SK-N-SH (cell line): ENCODE measurements at regions not wholly inside any gene's neighbourhood (a gene's known extent, or its start where the extent isn't known, plus 50 kb on each side); places are given as distances from the start of the nearest gene placed in this dataset.

Experiments used
- CTCF ChIA-PET: fragments of 300-600, 350-600 bp; formaldehyde crosslinking; extraction: SDS; loops from one replicate; lab custom pipeline; 2021; lab: Yijun Ruan, JAX
- POLR2A ChIA-PET: fragments of 350-600 bp; sonication (Branson Sonifier 250); formaldehyde crosslinking; extraction: SDS; loops from one replicate; lab custom pipeline; 2020; ENCODE audit warnings: antibody characterized with exemption, inconsistent platforms; lab: Yijun Ruan, JAX
- DNase-seq: peaks from one replicate; pipeline ENCODE4 v3.0.0; 2012
- H2AFZ ChIP-seq: fragments of 200-600 bp; sonication (generic); 2 replicates; pipeline ENCODE4 v1.8.1; 2016; ENCODE audit warnings: antibody characterized with exemption, mild to moderate bottlenecking, low read depth
- H3F3A ChIP-seq: fragments of 200-600 bp; sonication (generic); replicated peaks from 2 replicates; pipeline ENCODE3; 2016; ENCODE audit warnings: antibody characterized with exemption, mild to moderate bottlenecking; ENCODE audit not compliant: insufficient read depth
- H3K27ac ChIP-seq, 2 experiments: fragments of 200-500 bp in 1 of 2; fragments of 200-600 bp in 1 of 2; sonication (Bioruptor generic) in 1 of 2; sonication (generic), shearing (Covaris generic) in 1 of 2; 2 replicates each; pipeline versions ENCODE4 v1.5.1 to v1.6.1; 2014 to 2016; ENCODE audit warnings: low read depth in 2 of 2, inconsistent platforms in 1 of 2, low read length in 1 of 2, mild to moderate bottlenecking in 1 of 2, mixed read lengths in 1 of 2
- H3K27me3 ChIP-seq: fragments of 200-600 bp; sonication (generic), shearing (Covaris generic); 2 replicates; pipeline ENCODE4 v1.6.1; 2016; ENCODE audit warnings: mixed run types; ENCODE audit not compliant: insufficient read depth
- H3K36me3 ChIP-seq, 2 experiments: fragments of 200-500 bp in 1 of 2; fragments of 200-600 bp in 1 of 2; sonication (Bioruptor generic) in 1 of 2; sonication (generic) in 1 of 2; replicated peaks in 1 of 2; 2 replicates each; pipeline versions ENCODE3 to v1.5.1; 2014 to 2016; ENCODE audit warnings: low read length in 1 of 2, mild to moderate bottlenecking in 1 of 2; ENCODE audit not compliant: insufficient read depth in 2 of 2, control insufficient read depth in 1 of 2
- H3K4me1 ChIP-seq, 2 experiments: fragments of 200-500 bp in 1 of 2; fragments of 200-600 bp in 1 of 2; sonication (Bioruptor generic) in 1 of 2; sonication (generic), shearing (Covaris generic) in 1 of 2; 2 replicates each; pipeline versions ENCODE4 v1.5.1 to v1.6.1; 2014 to 2016; ENCODE audit warnings: low read depth in 1 of 2, low read length in 1 of 2, mixed run types in 1 of 2; ENCODE audit not compliant: insufficient read depth in 2 of 2, control insufficient read depth in 1 of 2
- H3K4me2 ChIP-seq: fragments of 200-600 bp; sonication (generic), shearing (Covaris generic); 2 replicates; pipeline ENCODE4 v1.6.1; 2017; ENCODE audit warnings: mixed run types
- H3K4me3 ChIP-seq, 2 experiments: fragments of 200-500 bp in 1 of 2; fragments of 200-600 bp in 1 of 2; sonication (Bioruptor generic) in 1 of 2; sonication (generic), shearing (Covaris generic) in 1 of 2; 2 replicates each; pipeline versions ENCODE4 v1.5.1 to v1.8.1; 2014 to 2016; ENCODE audit warnings: low read depth in 2 of 2, inconsistent platforms in 1 of 2, low read length in 1 of 2, mild to moderate bottlenecking in 1 of 2, mixed read lengths in 1 of 2, moderate library complexity in 1 of 2
- H3K79me2 ChIP-seq: fragments of 200-600 bp; sonication (generic); 2 replicates; pipeline ENCODE4 v1.8.1; 2017; ENCODE audit warnings: mild to moderate bottlenecking; ENCODE audit not compliant: insufficient read depth
- H3K9ac ChIP-seq: fragments of 200-600 bp; sonication (generic); 2 replicates; pipeline ENCODE4 v1.6.1; 2017; ENCODE audit warnings: mixed run types
- H3K9me2 ChIP-seq: fragments of 200-600 bp; sonication (generic); 2 replicates; pipeline ENCODE4 v1.6.1; 2017; ENCODE audit warnings: mixed run types
- H3K9me3 ChIP-seq: fragments of 200-600 bp; sonication (generic); 2 replicates; pipeline ENCODE4 v1.6.1; 2017; ENCODE audit warnings: mixed run types, mild to moderate bottlenecking, moderate library complexity
- H4K20me1 ChIP-seq: fragments of 200-600 bp; sonication (generic); 2 replicates; pipeline ENCODE4 v1.6.1; 2017; ENCODE audit warnings: mild to moderate bottlenecking, mixed run types; ENCODE audit not compliant: insufficient read depth
- EP300 ChIP-seq, 2 experiments: IDR thresholded peaks; 2 replicates each; pipeline versions ENCODE4 v1.4.0 to v1.6.1; 2012; ENCODE audit warnings: borderline replicate concordance in 1 of 2, low read depth in 1 of 2, low read length in 1 of 2
- EZH2phosphoT487 ChIP-seq: fragments of 200-600 bp; sonication (generic); IDR thresholded peaks from 2 replicates; pipeline ENCODE4 v1.6.1; 2017; ENCODE audit warnings: low read depth, mixed run types, mild to moderate bottlenecking, antibody characterized with exemption, moderate library complexity, borderline replicate concordance
- GATA2 ChIP-seq: sonication (generic); formaldehyde crosslinking; IDR thresholded peaks from 2 replicates; pipeline ENCODE4 v1.5.0; 2020; ENCODE audit warnings: mild to moderate bottlenecking, missing genetic modification reagents
- MEF2A ChIP-seq: IDR thresholded peaks from 2 replicates; pipeline ENCODE4 v1.4.0; 2012; ENCODE audit warnings: low read depth, borderline replicate concordance
- RCOR1 ChIP-seq: fragments of 150-350 bp; IDR thresholded peaks from 2 replicates; pipeline ENCODE4 v1.6.1; 2017; ENCODE audit warnings: antibody characterized with exemption, low read length
- RXRA ChIP-seq: IDR thresholded peaks from 2 replicates; pipeline ENCODE4 v1.4.0; 2012; ENCODE audit warnings: low read depth, mild to moderate bottlenecking, borderline replicate concordance
- SIN3A ChIP-seq: IDR thresholded peaks from 2 replicates; pipeline ENCODE4 v1.6.1; 2012; ENCODE audit warnings: low read depth, mild to moderate bottlenecking, low read length, moderate library complexity, borderline replicate concordance
- SMC3 ChIP-seq: IDR thresholded peaks from 2 replicates; pipeline ENCODE4 v1.6.1; 2012; ENCODE audit warnings: low read depth, low read length, improper control_type of control experiment
- TCF12 ChIP-seq: IDR thresholded peaks from 2 replicates; pipeline ENCODE4 v1.4.0; 2012
- TEAD4 ChIP-seq: IDR thresholded peaks from 2 replicates; pipeline ENCODE4 v1.4.0; 2012; ENCODE audit warnings: mild to moderate bottlenecking, borderline replicate concordance; ENCODE audit not compliant: insufficient read depth
- YY1 ChIP-seq: IDR thresholded peaks from 2 replicates; pipeline ENCODE4 v1.4.0; 2012; ENCODE audit warnings: low read depth, mild to moderate bottlenecking
- WGBS: methylation state at CpG from one replicate; pipeline ENCODE4 v1.1.6; 2017; ENCODE audit warnings: low lambda C conversion rate; 5-methylcytosine and 5-hydroxymethylcytosine counted together
- TF ChIP-seq, protein P1 (sequence below): IDR thresholded peaks from 2 replicates; pipeline ENCODE4 v1.6.1; 2012; ENCODE audit warnings: mild to moderate bottlenecking, low read depth, low read length, moderate library complexity
- TF ChIP-seq, protein P2 (sequence below): IDR thresholded peaks from 2 replicates; pipeline ENCODE4 v1.4.0; 2012; ENCODE audit warnings: low read depth, borderline replicate concordance
- TF ChIP-seq, protein P3 (sequence below): fragments of 150-350 bp; IDR thresholded peaks from 2 replicates; pipeline ENCODE4 v1.6.1; 2016; ENCODE audit warnings: mild to moderate bottlenecking, low read depth, low read length

DNA sequence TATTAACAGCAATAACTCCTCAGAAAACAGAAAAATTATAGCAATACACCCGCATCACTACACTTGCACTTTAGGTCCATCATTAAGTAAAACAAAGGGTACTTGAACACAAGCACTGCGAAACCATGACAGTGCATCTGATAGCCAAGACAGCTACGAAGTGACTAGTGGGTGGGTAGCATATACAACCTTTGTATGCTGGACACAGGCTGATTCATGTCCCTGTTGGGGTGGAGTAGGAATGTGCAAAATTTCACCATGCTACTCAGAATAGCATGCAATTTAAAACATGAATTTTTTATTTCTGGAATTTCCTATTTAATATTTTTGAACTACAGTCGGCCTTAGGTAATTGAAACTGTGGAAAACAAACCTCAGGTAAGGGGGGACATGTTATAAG lies 2414.1 kb downstream of the TP53TG3F start (continued):
- TF ChIP-seq YY1: no peak

DNA sequence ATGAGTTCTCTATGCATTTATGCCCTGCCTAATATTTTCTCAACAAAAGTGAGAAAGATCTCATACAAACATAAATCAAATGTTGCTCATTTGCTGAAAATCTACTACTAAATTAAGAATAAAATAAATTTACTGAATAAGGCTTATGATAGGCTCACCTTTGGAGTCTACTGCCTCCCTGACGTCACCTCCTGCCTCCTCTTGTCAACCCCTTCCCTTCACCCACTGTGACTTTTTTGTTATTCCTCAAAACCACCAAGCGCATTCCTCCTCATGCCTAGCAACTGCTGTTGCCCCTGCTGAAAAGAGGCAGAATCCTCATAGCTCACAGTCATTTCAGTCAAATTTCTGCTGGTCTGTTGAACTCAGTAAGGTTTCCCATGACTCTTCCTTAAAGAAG lies 2422.2 kb downstream of the TP53TG3F start:
- no peak overlapping the region for H3K27ac ChIP-seq
- H3F3A ChIP-seq: no peaks in the 10 kb centered on the region
- no peaks in the 10 kb centered on the region for H3K79me2 ChIP-seq
- POLR2A ChIA-PET: no interaction called here
- H3K4me2 ChIP-seq: no peak overlapping the region
- H4K20me1 ChIP-seq: no peaks in the 10 kb centered on the region
- no peaks in the 10 kb centered on the region for H3K9me3 ChIP-seq
- no peak overlapping the region for H3K9ac ChIP-seq
- H3K4me3 ChIP-seq: no peak overlapping the region
- no peak overlapping the region for H2AFZ ChIP-seq
- CTCF ChIA-PET: no interaction called here
- 13% methylated on average over 2 of the region's 2 CpGs for WGBS
- H3K36me3 ChIP-seq: no peaks in the 10 kb centered on the region
- H3K27me3 ChIP-seq: no peaks in the 10 kb centered on the region
- no peaks in the 10 kb centered on the region for H3K9me2 ChIP-seq
- H3K4me1 ChIP-seq: no peaks in the 10 kb centered on the region
- TF ChIP-seq TEAD4 (no peak), SMC3 (no peak), EP300 (IDR thresholded peaks at IDR 0.05; ENCODE audit: borderline replicate concordance in 1 of 2, low read depth in 1 of 2, low read length in 1 of 2) (no peak), MEF2A (no peak), SIN3A (no peak), GATA2 (CRISPR knock-in tag) (no peak), TCF12 (no peak)
- TF ChIP-seq, protein P1, sequence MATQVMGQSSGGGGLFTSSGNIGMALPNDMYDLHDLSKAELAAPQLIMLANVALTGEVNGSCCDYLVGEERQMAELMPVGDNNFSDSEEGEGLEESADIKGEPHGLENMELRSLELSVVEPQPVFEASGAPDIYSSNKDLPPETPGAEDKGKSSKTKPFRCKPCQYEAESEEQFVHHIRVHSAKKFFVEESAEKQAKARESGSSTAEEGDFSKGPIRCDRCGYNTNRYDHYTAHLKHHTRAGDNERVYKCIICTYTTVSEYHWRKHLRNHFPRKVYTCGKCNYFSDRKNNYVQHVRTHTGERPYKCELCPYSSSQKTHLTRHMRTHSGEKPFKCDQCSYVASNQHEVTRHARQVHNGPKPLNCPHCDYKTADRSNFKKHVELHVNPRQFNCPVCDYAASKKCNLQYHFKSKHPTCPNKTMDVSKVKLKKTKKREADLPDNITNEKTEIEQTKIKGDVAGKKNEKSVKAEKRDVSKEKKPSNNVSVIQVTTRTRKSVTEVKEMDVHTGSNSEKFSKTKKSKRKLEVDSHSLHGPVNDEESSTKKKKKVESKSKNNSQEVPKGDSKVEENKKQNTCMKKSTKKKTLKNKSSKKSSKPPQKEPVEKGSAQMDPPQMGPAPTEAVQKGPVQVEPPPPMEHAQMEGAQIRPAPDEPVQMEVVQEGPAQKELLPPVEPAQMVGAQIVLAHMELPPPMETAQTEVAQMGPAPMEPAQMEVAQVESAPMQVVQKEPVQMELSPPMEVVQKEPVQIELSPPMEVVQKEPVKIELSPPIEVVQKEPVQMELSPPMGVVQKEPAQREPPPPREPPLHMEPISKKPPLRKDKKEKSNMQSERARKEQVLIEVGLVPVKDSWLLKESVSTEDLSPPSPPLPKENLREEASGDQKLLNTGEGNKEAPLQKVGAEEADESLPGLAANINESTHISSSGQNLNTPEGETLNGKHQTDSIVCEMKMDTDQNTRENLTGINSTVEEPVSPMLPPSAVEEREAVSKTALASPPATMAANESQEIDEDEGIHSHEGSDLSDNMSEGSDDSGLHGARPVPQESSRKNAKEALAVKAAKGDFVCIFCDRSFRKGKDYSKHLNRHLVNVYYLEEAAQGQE: no peak
- no peak for DNase-seq

DNA sequence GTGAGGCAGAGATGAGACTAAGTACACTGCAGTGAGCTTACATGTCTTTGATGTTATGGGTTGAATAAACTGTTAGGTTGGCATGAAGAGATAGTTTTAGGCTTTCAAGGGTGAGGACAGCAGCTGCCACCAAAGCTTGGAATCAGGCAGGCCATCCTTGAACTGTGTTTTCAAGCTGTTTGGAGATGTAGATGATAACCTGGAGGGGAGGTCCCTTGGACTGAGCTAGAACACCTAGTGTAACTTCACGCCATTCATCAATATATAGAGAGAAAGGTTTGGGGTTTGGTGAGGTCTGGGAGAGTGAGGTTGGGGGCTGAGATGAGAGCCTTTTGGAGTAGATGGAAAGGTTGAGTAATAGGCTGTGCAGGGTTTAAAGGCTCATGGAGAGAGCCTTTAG lies 2447.0 kb downstream of the TP53TG3F start:
- Histone ChIP-seq H3K27ac (no peak overlapping the region), H3K4me2 (no peak overlapping the region), H3K27me3 (no peaks in the 10 kb centered on the region), H3K4me3 (no peak overlapping the region), H4K20me1 (no peaks in the 10 kb centered on the region), H3K36me3 (no peaks in the 10 kb centered on the region), H2AFZ (no peak overlapping the region), H3K9me3 (no peaks in the 10 kb centered on the region), H3K9me2 (no peaks in the 10 kb centered on the region), H3K9ac (no peak overlapping the region), H3F3A (no peaks in the 10 kb centered on the region), H3K4me1 (no peaks in the 10 kb centered on the region), H3K79me2 (no peaks in the 10 kb centered on the region)
- DNase-seq: no peak
- ChIA-PET POLR2A (no interaction called here), CTCF (no interaction called here)
- WGBS: 0% methylated on average over 1 of the region's 1 CpG
- no peak for TF ChIP-seq EP300 (IDR thresholded peaks at IDR 0.05; ENCODE audit: borderline replicate concordance in 1 of 2, low read depth in 1 of 2, low read length in 1 of 2)
- TF ChIP-seq, protein P1: no peak
- TF ChIP-seq RXRA: no peak
- TF ChIP-seq, protein P2, sequence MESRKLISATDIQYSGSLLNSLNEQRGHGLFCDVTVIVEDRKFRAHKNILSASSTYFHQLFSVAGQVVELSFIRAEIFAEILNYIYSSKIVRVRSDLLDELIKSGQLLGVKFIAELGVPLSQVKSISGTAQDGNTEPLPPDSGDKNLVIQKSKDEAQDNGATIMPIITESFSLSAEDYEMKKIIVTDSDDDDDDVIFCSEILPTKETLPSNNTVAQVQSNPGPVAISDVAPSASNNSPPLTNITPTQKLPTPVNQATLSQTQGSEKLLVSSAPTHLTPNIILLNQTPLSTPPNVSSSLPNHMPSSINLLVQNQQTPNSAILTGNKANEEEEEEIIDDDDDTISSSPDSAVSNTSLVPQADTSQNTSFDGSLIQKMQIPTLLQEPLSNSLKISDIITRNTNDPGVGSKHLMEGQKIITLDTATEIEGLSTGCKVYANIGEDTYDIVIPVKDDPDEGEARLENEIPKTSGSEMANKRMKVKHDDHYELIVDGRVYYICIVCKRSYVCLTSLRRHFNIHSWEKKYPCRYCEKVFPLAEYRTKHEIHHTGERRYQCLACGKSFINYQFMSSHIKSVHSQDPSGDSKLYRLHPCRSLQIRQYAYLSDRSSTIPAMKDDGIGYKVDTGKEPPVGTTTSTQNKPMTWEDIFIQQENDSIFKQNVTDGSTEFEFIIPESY: no peak
- TF ChIP-seq, protein P3, sequence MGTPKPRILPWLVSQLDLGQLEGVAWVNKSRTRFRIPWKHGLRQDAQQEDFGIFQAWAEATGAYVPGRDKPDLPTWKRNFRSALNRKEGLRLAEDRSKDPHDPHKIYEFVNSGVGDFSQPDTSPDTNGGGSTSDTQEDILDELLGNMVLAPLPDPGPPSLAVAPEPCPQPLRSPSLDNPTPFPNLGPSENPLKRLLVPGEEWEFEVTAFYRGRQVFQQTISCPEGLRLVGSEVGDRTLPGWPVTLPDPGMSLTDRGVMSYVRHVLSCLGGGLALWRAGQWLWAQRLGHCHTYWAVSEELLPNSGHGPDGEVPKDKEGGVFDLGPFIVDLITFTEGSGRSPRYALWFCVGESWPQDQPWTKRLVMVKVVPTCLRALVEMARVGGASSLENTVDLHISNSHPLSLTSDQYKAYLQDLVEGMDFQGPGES: no peak
- no peak for TF ChIP-seq RCOR1
- TF ChIP-seq EZH2phosphoT487: no peak
